ENCODE measurements at regions not wholly inside any gene's neighbourhood (a gene's known extent, or its start where the extent isn't known, plus 50 kb on each side); places are given as distances from the start of the nearest gene placed in this dataset.

DNA sequence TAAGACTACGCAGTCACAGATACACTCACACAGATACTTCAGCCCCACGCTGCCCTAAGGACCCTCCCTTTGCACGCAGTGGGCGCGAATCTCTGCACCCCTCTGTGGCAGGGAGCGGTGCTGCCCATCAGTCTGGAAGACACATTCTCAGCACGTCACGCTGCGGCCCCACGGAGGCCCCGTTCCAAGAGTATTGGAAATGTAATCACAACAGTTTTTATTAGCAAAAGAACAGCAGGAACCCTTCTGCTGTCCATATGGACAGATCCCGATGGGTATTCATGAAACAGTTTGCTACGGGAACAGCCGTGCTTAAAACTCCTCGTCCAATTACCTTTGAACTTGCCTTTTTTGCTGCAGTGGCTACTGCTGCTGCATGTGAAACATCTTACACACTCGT, 131.0 kb downstream of the RPS24 start:
- no peak for DNase-seq

DNA sequence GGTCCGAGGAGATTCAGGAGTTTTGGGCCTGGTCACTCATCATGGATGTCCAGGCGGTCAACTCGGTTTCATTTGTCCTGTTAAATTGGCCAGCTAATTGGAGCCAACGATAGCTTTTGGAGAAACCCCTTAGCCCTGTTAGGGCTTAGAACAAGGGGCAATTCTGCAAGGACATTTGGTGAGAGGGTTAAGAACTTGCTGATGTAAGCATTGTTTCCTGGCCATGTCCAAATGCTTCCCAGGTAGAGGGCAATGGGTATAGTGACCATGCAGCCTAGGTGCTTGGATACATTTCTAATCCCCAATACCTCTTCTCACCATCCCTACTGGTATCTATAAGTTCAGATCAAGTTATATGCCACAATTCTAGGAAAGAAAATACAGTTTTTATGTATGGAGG, 131.5 kb downstream of the RPS24 start:
- no peak for DNase-seq

DNA sequence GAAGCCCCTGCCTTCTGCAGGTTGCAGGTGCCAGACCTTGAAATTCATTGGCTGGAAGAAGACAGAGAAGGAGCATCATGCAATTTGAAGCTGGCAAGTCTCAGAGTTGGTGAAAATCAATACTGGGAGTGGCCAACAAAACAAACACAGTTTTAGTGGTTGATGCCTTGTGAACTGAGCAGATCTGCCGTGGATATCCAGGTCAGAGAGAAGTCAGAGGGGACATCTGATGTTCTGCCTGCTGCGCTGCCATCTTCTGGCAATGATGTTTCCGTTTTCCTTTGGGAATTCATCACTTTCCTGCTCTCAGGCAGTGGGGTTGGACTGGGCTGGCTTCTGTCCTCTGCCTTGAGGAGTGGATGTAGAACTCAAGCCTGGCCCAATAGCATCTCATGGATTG, 132.0 kb downstream of the RPS24 start:
- no peak for DNase-seq

DNA sequence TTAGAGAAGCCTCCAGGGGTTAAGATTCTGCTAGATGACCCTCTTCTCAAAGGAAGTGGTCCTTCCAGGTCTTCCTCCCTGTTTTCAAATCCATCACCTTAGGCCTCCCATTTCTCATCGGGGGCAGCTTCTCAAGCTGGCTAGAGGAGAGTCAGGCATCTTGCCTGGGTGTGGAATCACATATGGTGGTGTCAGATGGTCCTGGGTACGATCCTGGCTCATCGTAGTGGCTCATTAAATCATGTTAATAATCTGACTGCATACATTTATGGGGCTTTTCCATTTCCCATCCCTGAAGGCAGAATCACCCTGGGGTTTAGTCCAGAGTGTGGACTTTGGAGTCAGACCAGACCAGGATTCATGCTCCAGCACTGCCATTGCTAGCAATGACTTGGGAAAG, 132.6 kb downstream of the RPS24 start:
- no peak for DNase-seq

DNA sequence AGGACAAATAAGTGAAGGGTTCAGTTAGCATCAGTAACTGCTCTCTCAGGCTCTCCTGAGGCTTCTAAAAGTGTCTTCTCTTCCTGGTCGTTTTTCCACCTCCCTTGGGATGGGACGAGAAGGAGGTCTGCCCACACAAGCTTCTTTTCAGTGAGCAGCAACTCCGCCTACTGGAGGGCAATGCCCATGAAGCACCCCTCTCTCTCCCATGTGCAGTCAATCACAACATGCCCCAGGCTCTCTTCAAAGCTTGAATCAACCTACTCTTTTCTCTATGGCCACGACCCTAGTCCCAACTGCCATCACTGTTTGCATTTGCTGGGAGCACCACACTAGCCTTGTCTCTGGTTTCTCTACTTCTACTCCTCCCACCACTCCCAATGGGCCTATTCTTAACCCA, 135.6 kb downstream of the RPS24 start:
- no peak for DNase-seq

DNA sequence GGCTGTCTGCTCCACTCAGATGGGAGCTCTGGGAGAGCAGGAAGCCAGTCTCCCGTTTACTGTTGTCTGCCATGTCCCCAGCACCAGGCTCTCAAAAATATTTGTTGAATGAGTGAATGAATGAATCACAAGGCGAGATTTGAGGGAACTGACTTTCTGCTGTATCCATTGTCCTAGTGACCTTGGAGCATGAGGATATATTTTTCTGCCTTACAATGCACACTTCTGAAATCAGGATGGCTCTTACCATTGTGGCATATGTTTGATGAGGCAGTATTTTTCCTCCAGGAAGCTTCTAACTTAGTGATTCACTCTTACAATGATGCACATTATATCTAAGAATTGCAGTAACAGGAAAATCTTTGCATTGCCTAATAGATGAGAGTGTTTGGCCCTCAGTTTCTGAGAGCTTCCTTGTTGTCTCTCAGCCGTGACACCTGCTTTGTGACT, 136.4 kb downstream of the RPS24 start:
- no peak for DNase-seq

DNA sequence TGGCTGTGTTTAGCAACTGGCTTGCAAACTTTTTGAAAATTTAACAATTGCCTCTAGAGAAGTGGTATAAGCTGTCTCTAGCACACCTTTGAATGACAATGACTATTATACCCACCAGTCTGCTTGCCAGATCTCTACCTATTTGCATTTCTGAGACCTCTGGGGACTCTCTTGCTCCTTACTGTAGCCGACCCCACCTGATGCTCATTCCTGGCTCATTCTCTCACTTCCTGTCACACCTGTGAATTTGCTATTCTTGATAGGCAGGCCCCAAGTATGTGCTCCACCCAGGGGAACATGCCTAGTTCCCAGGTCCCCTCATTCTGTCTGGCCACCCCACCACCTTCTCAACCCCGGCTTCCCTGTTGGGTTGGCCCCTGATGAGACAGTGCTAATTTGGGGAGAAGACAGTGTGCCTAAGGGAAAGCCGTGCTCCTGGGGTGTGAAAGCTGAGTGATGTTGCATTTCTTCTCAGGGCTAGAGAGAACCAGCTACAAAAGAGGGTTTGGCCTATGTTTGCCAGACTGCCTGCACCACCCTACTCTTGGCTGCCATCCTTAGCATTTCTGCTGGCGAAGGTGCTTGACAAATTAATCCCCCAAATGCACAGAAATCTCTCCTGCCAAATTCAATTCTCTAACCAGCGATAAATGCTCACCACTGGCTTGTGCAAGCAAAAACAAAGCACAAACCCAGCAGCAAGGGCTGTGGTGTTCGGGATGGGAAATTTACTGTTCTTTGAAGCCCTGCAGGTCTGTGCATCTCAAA, 138.2 kb downstream of the RPS24 start:
- no peak for DNase-seq

DNA sequence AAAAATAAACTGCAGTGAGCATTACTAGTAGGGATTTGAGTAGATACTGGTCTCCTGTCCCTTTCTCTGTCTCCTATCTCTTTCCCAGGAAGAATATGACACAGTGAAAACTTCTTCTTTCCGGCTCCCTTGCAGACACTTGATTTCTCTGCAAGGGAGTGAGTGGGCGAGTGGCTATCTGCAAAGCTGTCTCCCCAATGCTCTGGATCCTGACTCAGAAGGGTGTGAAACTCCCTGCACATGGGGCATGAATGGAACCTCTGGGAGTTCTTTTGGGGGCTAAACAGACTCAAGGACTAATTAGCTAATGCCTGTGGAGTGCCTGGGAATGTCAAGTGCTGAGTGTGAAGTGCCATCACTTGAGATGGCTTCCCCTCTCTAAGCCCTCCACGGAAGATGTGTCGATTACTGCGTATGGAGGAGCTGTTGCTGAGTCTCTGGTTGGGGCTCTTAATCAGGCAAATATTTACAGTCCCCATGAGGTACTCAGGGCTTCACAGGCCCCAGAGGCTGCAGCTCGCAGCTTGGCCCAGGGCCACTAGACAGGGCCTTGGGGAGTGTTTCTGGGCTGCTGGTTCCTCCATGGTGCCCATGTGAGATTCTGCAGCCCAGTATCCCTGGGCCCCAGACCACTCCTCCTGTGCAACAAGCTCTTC, 139.8 kb downstream of the RPS24 start:
- DNase-seq = no peak

DNA sequence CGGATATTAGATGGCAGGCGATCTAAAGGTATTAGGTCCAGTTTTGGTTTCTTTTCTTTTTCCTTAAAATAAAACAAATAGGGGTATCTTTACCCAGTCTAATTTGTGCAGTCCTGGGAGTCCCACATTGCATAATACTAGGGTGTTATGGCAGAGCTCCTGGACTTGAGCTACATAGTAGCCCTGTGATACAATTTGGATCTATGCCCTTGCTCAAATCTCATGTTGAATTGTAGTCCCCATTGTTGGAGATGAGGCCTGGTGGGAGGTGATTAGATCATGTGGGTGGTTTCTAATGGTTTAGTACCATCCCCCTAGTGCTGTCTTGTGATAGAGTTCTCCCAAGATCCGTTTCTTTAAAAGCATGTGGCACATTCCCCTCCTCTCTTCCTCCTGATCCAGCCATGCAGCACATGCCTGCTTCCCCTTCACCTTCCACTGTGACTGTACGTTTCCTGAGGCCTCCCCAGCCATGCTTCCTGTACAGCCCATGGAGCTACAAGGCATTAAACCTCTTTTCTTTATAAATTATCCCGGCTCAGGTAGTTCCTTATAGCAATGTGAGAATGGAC, 141.9 kb downstream of the RPS24 start:
- DNase-seq = peak; percentile 3

DNA sequence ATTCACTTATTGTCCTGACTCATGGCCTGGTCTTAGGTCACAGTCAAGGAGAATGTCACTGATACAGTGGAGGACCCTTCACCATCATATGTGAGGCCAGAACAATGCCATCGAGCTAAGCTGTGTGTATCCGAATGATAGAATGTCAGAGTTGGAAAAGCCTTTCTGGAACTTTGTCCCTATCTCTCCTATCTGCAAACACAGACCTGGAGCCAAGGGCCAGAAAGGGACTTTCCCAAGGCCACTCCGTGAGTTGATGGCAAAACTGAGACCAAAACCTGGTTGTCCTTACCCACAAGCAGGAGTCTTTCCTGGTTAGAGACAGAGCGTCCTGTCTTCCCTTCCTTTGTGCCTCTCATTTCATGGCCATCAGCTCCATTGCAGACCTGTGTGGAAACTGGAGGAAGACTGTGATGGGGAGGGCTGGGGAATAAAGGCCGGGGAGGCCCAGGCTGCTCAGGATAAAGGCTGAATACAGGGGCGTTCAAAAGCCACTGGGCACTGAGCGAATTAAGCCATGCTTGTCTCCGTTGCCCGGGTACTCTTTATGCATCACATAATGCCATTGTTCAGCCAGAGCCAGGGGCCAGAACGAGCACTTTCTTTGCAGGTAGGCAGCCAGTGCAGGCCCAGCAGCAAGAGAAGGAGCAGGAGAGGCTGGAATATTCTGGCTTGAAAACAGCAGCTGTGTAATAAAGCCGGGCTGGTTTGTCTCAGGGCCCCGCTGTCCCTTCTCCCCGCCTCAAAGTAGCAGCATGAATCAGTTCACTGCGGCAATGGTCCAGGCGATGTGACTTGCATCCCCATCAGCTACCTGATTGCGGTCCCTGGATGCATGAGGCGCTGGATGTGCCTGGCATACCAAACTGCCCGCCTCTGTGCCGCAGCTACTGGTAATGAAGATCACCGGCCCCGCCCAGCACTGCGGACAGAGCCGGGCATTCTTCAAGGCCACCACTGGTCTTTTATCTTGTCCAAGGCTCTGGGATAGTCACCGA, 143.0 kb downstream of the RPS24 start:
- peak; percentile 21 for DNase-seq

DNA sequence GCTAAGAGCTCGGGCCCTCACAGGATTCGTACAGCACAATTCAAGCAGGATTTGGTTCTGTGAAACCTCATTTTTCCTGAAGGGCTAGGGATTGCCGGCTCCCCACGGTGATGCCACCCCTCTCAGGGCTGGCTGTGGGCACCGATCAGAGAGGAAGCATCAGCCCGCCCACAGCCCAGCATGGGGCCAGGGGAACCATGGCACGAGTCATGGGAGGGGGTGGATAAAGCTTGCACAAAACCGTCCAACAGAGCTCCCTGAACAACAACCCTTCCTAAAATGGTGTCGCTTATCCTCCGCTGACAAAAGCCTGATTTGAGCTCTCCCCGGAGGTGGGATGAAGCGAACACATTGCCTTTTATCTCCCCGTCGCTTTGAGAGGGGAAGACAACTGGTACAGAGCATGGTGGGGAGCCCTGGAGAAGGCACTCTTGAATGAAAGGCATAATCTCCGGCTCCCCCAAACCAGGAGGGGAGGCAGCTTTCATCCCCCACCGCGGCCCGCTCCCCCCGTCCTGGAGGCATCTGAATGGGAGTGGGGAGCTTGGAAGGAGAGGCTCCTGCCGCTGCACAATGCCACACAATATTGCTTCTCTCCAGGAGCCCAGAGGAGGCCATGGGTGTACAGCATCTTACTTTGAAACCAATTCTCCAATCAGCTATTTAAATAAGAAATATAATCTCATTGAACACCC, 144.0 kb downstream of the RPS24 start:
- peak; percentile 53 for DNase-seq

DNA sequence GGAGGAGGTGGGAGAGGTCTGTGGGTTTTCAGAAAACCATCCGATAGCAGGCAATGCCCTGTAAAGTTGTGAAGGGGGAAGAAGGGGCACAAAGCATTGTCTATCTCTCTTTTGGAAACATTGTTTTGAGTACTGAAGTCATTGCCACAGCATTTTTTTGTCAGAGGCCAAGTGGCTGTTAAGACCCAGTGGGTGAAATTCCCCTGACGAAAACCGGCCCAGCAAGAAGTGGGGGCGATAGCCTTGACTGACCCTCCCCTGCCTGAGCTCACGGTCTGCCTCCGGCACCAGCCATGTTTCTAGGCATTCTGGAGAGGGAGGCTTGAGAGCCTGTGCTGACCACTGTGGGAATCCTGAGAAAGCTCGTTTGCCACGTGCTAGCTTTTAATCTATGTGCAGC, 144.7 kb downstream of the RPS24 start:
- no peak for DNase-seq

DNA sequence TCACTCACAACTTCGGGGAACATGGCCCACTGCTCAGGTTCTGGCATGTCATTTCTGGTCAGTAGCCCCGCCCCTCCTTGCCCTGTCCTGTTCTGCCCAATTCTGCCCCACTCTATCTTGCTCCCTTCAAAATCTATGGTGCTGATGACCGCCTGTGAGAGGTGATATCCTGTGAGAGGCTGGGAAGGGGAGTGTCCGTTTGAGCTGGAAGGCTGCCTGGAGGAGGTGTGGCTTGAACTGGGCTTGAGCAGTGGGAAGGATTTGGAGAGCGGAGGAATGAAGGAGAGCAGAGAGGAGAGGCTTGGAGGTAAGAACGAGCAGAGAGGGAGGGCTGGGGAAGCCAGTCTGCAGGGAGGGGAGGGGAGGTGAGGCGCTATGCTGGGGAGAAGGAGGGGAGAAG, 145.3 kb downstream of the RPS24 start:
- no peak for DNase-seq

DNA sequence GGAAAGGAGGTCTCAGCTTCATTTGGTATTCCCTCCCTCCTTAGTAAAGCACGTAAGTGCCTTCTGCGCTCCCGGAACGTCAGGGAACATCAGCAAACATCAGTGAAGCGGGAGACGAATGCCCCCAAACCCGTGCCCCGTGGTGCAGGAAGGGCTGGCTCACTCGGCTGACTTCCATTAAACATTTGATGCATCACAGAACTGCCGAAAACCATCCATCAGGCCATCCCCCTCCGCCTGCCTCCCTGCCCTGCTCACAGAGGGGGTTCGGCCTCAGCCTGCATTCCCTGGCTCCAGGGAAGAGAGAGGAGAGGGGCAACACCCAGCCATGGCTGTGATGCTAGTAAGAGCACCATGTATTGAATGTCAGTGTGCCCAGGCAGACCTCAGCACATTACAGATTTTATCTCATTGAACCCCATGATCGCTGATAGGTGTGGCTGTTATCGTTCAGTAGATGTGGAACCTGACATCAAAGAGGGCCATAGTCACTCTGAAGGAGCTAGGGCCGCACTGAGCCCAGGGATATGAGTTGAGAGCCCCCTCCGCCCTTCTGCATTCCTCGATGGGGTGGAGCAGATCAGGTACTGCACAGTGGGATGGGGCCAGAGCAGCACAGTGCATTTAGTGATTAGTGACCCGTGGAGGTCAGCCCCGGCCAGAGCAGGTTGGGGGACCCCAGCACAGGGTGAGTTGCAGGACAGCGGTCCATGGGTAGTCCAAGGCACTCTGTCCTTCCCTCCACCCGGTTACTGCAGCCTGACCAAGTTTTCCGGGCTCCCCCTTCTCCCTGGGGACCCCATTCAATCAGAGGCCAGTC, 146.4 kb downstream of the RPS24 start:
- DNase-seq = no peak

DNA sequence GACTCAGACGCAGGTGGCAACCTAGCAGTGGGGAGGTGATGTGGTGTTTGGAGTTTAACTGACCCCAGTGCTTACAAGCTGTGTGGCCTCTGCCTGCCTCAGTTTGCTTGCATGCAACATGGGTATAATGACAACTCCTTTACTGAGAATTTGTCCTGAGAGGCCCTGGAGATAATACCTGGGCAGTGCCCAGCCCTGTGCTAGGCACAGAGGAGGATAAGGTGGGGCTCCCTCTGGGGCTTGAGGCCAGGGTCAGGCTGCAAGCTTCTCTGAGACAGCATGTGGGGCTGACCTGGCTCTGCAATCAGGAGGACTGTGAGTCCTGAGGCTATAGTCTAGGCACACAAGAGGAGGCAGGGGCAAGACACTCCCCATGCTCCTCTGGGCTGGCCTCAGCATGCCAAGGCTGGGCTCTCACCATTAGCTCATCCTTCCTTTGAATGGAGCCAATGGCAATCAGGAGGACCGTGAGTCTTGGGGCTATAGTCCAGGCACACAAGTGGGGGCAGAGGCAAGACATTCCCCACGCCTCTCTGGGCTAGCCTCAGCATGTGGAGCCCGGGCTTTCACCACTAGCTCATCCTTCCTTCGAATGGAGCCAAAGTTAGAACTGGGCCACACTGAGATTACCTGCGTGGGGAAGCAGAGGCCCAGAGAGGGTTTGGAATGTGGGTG, 147.9 kb downstream of the RPS24 start:
- no peak for DNase-seq

DNA sequence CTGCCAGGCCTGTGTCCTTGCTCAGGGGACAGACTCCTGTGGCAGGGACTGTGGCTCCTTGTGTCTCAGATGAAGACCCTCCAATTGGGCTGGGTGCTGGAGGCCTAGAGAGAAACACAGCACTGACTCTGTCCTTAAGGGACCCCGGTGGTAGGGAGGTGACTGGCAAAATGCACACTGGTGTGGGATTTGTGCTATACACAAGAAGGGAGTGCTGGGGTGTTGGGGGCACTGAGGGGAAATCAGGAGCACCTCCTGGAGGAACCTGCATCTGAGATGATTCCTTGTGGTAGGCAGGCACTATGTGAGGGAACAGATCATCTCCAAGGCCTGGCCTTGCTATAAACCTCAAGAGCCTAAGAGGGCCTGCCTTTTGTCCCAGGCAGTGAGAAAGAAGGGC, 149.2 kb downstream of the RPS24 start:
- DNase-seq = no peak

DNA sequence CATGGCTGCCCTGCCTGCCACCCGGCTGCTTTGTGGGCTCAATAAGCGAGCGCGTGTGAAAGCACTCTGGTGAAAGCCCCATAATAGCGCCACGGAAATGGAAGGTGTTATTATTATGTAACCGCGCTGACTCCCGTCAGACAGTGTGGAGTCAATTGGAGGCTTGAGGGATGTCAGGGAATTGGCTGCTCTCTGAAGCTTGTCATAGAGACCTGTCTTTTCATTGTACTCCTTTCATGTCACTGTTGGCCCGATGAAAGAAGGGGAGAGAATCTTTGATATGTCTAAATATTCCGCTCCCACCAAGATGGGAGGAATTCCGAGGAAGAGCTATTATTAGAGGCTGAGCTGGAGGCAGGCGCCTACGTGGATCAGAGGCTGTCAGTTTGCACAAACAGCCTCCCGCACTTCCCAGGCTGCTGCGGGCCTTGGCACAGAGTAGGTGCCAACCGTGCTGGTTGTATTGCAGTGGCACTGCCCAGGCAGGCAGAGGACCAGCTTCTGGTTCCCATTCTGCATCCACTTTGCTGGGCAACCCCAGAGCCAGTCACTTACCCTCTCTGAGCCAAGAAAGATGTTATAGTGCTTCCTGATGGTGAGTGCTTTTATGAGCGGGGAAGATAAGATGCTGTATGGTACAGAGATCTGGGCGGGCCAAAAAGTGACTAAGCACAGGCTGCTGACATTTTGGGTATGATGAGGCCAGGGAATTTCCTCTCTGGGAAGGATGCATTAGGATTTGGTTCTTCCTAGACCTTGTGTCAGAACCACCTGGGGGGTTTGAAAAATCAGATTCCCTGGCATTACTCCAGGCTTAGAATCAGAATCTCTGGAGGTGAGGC, 151.4 kb downstream of the RPS24 start:
- DNase-seq = no peak

DNA sequence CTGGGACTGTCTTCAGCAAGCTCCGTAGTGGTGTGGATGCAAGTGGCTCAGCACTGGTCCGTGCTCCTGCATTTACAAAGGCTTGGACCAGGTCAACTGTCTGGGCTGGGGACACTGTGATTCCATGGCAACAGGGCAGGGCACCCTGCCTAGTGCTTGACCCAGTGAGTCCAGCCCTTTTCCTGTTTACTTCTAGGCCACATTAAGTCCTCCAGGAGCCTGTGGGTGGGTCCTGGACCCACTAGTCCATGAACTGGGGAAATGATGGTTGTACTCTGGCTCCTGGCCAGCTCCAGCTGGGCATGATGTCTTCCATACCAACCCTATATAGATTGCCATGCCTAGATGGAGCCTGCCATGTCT, 152.0 kb downstream of the RPS24 start:
- DNase-seq = no peak

DNA sequence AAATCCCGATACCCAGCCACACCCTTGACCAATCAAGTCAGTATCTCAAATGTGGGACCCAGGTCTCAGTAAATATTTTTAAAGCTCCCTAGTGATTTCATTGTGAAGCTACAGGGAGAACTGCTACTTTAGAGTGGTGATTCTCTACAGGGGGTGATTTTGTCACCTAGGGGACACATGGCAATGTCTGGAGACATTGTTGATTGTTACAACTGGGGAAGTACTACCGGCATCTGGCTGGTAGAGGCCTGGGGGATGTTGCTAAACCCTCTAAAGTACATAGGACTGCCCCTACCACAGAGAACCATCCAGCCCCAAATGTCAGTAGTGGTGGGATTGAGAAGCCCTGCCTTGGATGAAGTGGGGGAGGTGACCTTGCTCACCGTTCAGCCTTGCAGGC, 152.9 kb downstream of the RPS24 start:
- no peak for DNase-seq

DNA sequence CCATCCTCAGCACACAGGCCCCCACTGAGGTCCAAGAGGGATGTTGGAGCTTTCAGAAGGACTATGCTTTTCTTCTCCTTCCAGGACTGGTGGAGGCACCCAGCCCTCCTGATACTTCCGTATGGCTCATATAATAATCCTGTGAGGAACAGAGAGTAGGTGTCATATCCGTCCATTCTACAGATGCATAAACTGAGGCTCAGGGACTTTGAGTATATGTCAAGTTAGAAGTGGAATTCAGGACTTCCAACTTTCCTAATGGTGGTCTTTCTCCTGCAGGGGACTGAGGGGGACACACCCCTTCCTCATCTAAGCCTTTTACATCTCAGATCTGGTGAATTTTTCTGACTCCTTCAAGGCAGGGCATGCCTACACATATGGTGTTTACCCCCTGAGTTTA, 153.7 kb downstream of the RPS24 start:
- DNase-seq = no peak
